Left hindlimb (tissue), 1 donor: ENCODE measurements at regions not wholly inside any gene's neighbourhood (a gene's known extent, or its start where the extent isn't known, plus 50 kb on each side); places are given as distances from the start of the nearest gene placed in this dataset.

Source experiments
- DNase-seq: peaks from one replicate; pipeline ENCODE4 v3.0.0-alpha.2; 2018

- DNase-seq, result no peak
These were observed 73.1 kb upstream of the ARHGAP32 start for GRCh38 chr11:129265125-129265788.

- DNase-seq, result no peak
These were observed 72.0 kb upstream of the ARHGAP32 start for GRCh38 chr11:129264114-129264513.

DNA sequence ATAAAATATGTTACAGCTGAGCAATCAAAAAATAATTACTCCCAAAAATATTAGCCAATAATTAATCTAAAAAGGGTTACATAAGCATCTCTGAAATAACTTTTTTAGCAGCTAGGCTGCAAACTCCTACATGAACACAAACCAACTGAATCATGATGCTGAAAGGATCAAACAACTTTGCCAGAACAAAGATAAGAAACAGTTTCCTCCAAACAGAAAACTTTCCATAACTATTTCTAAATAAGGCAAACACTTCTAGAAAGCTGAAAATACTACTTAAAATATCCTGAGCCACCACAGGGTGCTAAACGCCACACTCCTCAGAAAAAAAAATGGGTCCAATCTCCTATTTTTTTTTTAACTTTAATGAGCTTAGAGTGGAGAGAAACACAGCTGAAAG is 68.6 kb upstream of the ARHGAP32 start:
- no peak for DNase-seq

DNA sequence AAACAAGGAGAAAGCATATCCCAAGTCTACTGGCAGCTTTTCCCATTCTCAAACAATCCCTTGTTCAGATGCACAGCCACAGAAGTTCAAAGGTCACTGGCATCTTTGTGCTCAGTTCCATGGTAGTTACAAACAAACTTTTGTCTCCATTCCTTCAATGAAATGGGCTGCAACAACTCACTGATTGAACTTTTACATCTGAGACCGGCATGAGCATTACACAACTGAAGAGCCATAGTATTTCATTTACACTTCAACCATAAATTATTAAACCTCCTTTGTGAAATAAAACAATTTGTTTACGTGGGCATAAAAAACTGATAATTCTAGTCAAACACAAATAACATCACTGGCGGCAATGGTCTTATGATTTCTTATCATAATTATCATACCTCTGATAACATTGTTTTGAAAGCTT is 67.8 kb upstream of the ARHGAP32 start:
- DNase-seq, result no peak

GRCh38 chr11:129258205-129258604 is 66.1 kb upstream of the ARHGAP32 start:
- no peak for DNase-seq

GRCh38 chr11:129257512-129257911 is 65.4 kb upstream of the ARHGAP32 start:
- DNase-seq, result no peak

DNA sequence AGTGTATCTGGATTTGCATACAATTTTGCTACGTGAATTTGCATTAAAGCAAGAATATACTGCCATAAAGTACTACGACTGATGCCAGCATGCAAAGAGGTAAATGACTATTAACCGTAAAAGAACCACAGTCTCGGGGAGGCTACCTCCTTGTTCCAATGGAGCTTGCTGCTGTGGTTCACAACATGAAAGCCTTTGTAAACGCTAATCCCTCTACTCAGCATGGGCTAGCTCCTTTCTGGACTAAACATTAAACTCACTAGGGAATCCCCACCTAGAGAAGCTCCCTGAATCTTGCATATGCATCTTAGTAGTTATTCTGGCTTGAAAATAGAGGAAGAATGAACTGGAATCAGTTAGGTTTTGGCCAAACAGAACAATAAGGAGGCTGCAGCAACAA is 60.5 kb upstream of the ARHGAP32 start:
- no peak for DNase-seq

DNA sequence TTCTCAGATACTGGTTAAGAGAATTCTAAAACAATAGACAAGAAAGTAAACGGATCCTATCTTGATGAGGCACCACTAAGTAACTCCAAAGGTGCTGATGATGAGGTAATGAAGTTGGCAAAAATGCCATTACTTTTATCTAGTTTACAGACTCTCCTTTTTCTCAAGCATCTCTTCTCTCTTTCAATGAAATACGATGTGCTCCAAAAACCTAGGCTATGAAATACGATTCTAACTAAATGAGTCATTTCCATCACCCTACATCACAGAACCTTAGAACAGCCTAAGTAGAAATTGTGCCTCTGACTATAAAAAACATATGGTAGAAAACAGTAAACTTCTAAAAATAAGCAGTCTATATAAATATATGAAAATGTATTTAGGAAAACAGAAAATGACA is 58.9 kb upstream of the ARHGAP32 start:
- no peak for DNase-seq

DNA sequence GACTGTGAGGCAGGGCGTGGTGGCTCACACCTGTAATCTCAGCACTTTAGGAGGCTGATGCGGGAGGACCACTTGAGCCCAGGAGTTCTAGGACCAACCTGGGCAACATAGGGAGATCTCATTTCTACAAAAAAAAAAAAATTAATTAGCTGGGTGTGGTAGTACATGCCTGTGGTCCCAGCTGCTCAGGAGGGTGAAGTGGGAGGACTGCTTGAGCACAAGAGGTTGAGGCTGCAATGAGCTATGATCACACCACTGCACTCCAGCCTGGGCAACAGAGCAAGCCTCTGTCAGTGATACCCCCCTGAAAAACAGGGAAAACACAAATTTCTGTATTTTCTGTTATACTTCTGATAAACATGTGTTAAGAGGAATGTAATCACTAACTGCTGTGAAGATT is 57.8 kb upstream of the ARHGAP32 start:
- no peak for DNase-seq

DNA sequence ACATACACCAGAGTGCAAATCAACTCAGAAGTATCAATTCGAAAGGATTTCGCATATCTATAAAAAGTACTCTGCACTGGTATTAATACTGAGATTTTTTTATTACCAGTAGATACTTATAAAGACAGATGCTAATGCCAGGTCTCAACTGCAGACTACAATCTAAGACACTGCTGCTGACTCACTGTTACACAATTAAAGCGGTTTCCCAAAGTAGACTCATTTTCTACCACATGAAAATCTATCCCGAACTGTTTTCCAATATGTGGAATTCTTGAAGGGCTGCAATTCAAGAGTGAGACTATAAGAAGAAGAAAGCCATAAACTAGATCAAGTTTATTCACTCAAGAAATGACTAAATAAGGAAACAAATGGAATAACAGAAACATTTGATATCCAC is 57.2 kb upstream of the ARHGAP32 start:
- DNase-seq, result no peak

DNA sequence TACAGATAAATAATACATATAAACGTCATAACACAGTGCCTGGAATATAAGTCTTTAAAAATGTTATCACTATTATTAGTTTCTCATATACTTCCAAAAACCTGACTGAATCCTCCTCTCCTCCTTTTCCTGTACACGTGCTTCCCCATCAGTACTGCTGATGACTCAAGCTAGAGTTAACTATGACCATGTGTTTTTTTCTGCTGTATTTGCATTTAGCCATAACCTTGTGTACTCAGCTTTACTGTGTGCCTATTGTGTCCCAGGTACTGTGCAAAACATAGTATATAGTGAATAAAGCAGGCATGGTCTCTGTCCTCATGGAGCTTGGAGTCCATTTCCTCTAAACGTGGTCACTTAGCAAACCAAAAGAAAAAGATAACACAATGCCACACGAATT is 56.5 kb upstream of the ARHGAP32 start:
- DNase-seq, result no peak

- no peak for DNase-seq
These were observed 55.0 kb upstream of the ARHGAP32 start for GRCh38 chr11:129247135-129247534.

- no peak for DNase-seq
These were observed 50.7 kb upstream of the ARHGAP32 start for GRCh38 chr11:129242855-129243254.
